GM23338 (cell line): ENCODE measurements at regions not wholly inside any gene's neighbourhood (a gene's known extent, or its start where the extent isn't known, plus 50 kb on each side); places are given as distances from the start of the nearest gene placed in this dataset.

Experiments used
- ATAC-seq: fragments of 200-7000 bp; cut with Tn5 transposase; 3 replicates; pipeline ENCODE4 v1.9.1; 2020
- DNase-seq: peaks from one replicate; pipeline ENCODE4 v3.0.0-alpha.2; 2015; ENCODE audit warnings: low spot score
- H2AFZ ChIP-seq: fragments of 200-600 bp; sonication (generic); 2 replicates; pipeline ENCODE4 v1.8.0; 2016; ENCODE audit warnings: antibody characterized with exemption, mild to moderate bottlenecking, moderate library complexity
- H3F3A ChIP-seq: fragments of 200-600 bp; sonication (generic); replicated peaks from 2 replicates; pipeline ENCODE4 v1.8.0; 2017; ENCODE audit warnings: antibody characterized with exemption, mixed run types, low read depth
- H3K27ac ChIP-seq: fragments of 200-600 bp; sonication (generic); 2 replicates; pipeline ENCODE4 v1.6.1; 2016; ENCODE audit warnings: low read depth
- H3K27me3 ChIP-seq: fragments of 200-600 bp; sonication (generic); 2 replicates; pipeline ENCODE4 v1.8.0; 2016; ENCODE audit warnings: mild to moderate bottlenecking, mixed run types, moderate library complexity; ENCODE audit not compliant: insufficient read depth
- H3K36me3 ChIP-seq: fragments of 200-600 bp; sonication (generic); 2 replicates; pipeline ENCODE4 v1.8.0; 2016; ENCODE audit warnings: mild to moderate bottlenecking; ENCODE audit not compliant: insufficient read depth
- H3K4me1 ChIP-seq: fragments of 200-600 bp; sonication (generic); 2 replicates; pipeline ENCODE4 v1.8.0; 2016; ENCODE audit warnings: mild to moderate bottlenecking, moderate library complexity; ENCODE audit not compliant: insufficient read depth
- H3K4me2 ChIP-seq: fragments of 200-600 bp; sonication (generic); 2 replicates; pipeline ENCODE4 v1.7.1; 2017; ENCODE audit warnings: mixed run types
- H3K4me3 ChIP-seq: fragments of 200-600 bp; sonication (generic); 2 replicates; pipeline ENCODE4 v1.6.1; 2016; ENCODE audit warnings: mixed run types
- H3K79me2 ChIP-seq: fragments of 200-600 bp; sonication (generic); replicated peaks from 2 replicates; pipeline ENCODE4 v1.8.0; 2017; ENCODE audit warnings: mild to moderate bottlenecking; ENCODE audit not compliant: insufficient read depth
- H3K9me2 ChIP-seq: fragments of 200-600 bp; sonication (generic); 2 replicates; pipeline ENCODE4 v1.8.0; 2017; ENCODE audit not compliant: insufficient read depth
- H4K20me1 ChIP-seq: fragments of 200-600 bp; sonication (generic); replicated peaks from 2 replicates; pipeline ENCODE4 v1.8.0; 2017; ENCODE audit warnings: mild to moderate bottlenecking; ENCODE audit not compliant: insufficient read depth
- H3K27ac Mint-ChIP-seq: 2 replicates; pipeline ENCODE4 v1.8.0; 2020; ENCODE audit warnings: inconsistent platforms, mild to moderate bottlenecking, moderate library complexity, mixed read lengths
- H3K27me3 Mint-ChIP-seq: 3 replicates; pipeline ENCODE4 v1.8.0; 2022; ENCODE audit warnings: low read depth, mild to moderate bottlenecking, moderate library complexity, mixed read lengths, inconsistent platforms; ENCODE audit not compliant: insufficient read depth, poor library complexity
- H3K36me3 Mint-ChIP-seq: 3 replicates; pipeline ENCODE4 v1.8.0; 2021; ENCODE audit warnings: low read depth, mild to moderate bottlenecking, inconsistent platforms, moderate library complexity, mixed read lengths
- H3K4me1 Mint-ChIP-seq: 3 replicates; pipeline ENCODE4 v1.8.0; 2020; ENCODE audit warnings: mild to moderate bottlenecking, inconsistent platforms, mixed read lengths
- H3K4me3 Mint-ChIP-seq: 3 replicates; pipeline ENCODE4 v1.8.0; 2021; ENCODE audit warnings: moderate library complexity, mild to moderate bottlenecking, inconsistent platforms, mixed read lengths
- H3K9me3 Mint-ChIP-seq: 3 replicates; pipeline ENCODE4 v1.8.0; 2020; ENCODE audit warnings: moderate library complexity, mild to moderate bottlenecking, inconsistent platforms, mixed read lengths
- ETS1 ChIP-seq: IDR thresholded peaks from 2 replicates; pipeline ENCODE4 v1.6.1; 2016; ENCODE audit warnings: antibody characterized with exemption
- POLR2AphosphoS5 ChIP-seq: IDR thresholded peaks from 2 replicates; pipeline ENCODE4 v1.6.1; 2016; ENCODE audit warnings: antibody characterized with exemption, low read depth
- REST ChIP-seq: IDR thresholded peaks from one replicate; pipeline ENCODE4 v1.6.1; 2018; ENCODE audit warnings: antibody characterized with exemption; ENCODE audit not compliant: unreplicated experiment
- ZNF114 ChIP-seq: fragments of 250-450 bp; sonication (Bioruptor Pico); IDR thresholded peaks from 2 replicates; pipeline ENCODE4 v1.5.0; 2020; ENCODE audit warnings: mild to moderate bottlenecking, moderate library complexity
- TF ChIP-seq, protein P1 (sequence below): fragments of 250-450 bp; sonication (Bioruptor Pico); IDR thresholded peaks from 2 replicates; pipeline ENCODE4 v1.5.0; 2020; ENCODE audit warnings: mild to moderate bottlenecking, moderate library complexity
- TF ChIP-seq, protein P2 (sequence below), 2 experiments: fragments of 200-600 bp in 1 of 2; sonication (generic) in 1 of 2; conservative IDR thresholded peaks; 2 replicates each; pipeline versions ENCODE4 v1.5.1 to v1.6.1; 2016 to 2017; ENCODE audit warnings: antibody characterized with exemption in 2 of 2, low read depth in 2 of 2, mild to moderate bottlenecking in 2 of 2, moderate library complexity in 1 of 2

- H3K27me3 ChIP-seq, result no peaks in the 10 kb centered on the region
- no peak overlapping the region for H2AFZ ChIP-seq
- no peaks in the 10 kb centered on the region for H3K4me1 ChIP-seq
- no peak overlapping the region for H3K4me2 ChIP-seq
- no peak overlapping the region for H3K4me3 Mint-ChIP-seq
- TF ChIP-seq, protein P1, sequence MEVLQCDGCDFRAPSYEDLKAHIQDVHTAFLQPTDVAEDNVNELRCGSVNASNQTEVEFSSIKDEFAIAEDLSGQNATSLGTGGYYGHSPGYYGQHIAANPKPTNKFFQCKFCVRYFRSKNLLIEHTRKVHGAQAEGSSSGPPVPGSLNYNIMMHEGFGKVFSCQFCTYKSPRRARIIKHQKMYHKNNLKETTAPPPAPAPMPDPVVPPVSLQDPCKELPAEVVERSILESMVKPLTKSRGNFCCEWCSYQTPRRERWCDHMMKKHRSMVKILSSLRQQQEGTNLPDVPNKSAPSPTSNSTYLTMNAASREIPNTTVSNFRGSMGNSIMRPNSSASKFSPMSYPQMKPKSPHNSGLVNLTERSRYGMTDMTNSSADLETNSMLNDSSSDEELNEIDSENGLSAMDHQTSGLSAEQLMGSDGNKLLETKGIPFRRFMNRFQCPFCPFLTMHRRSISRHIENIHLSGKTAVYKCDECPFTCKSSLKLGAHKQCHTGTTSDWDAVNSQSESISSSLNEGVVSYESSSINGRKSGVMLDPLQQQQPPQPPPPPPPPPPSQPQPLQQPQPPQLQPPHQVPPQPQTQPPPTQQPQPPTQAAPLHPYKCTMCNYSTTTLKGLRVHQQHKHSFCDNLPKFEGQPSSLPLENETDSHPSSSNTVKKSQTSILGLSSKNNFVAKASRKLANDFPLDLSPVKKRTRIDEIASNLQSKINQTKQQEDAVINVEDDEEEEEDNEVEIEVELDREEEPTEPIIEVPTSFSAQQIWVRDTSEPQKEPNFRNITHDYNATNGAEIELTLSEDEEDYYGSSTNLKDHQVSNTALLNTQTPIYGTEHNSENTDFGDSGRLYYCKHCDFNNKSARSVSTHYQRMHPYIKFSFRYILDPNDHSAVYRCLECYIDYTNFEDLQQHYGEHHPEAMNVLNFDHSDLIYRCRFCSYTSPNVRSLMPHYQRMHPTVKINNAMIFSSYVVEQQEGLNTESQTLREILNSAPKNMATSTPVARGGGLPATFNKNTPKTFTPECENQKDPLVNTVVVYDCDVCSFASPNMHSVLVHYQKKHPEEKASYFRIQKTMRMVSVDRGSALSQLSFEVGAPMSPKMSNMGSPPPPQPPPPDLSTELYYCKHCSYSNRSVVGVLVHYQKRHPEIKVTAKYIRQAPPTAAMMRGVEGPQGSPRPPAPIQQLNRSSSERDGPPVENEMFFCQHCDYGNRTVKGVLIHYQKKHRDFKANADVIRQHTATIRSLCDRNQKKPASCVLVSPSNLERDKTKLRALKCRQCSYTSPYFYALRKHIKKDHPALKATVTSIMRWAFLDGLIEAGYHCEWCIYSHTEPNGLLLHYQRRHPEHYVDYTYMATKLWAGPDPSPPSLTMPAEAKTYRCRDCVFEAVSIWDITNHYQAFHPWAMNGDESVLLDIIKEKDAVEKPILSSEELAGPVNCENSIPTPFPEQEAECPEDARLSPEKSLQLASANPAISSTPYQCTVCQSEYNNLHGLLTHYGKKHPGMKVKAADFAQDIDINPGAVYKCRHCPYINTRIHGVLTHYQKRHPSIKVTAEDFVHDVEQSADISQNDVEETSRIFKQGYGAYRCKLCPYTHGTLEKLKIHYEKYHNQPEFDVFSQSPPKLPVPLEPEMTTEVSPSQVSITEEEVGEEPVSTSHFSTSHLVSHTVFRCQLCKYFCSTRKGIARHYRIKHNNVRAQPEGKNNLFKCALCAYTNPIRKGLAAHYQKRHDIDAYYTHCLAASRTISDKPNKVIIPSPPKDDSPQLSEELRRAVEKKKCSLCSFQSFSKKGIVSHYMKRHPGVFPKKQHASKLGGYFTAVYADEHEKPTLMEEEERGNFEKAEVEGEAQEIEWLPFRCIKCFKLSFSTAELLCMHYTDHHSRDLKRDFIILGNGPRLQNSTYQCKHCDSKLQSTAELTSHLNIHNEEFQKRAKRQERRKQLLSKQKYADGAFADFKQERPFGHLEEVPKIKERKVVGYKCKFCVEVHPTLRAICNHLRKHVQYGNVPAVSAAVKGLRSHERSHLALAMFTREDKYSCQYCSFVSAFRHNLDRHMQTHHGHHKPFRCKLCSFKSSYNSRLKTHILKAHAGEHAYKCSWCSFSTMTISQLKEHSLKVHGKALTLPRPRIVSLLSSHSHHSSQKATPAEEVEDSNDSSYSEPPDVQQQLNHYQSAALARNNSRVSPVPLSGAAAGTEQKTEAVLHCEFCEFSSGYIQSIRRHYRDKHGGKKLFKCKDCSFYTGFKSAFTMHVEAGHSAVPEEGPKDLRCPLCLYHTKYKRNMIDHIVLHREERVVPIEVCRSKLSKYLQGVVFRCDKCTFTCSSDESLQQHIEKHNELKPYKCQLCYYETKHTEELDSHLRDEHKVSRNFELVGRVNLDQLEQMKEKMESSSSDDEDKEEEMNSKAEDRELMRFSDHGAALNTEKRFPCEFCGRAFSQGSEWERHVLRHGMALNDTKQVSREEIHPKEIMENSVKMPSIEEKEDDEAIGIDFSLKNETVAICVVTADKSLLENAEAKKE (CRISPR knock-in tag), result no peak
- TF ChIP-seq ETS1, result no peak
- no peak for TF ChIP-seq REST
- no peak for TF ChIP-seq POLR2AphosphoS5
- no peak for TF ChIP-seq ZNF114 (CRISPR knock-in tag)
- TF ChIP-seq, protein P2, sequence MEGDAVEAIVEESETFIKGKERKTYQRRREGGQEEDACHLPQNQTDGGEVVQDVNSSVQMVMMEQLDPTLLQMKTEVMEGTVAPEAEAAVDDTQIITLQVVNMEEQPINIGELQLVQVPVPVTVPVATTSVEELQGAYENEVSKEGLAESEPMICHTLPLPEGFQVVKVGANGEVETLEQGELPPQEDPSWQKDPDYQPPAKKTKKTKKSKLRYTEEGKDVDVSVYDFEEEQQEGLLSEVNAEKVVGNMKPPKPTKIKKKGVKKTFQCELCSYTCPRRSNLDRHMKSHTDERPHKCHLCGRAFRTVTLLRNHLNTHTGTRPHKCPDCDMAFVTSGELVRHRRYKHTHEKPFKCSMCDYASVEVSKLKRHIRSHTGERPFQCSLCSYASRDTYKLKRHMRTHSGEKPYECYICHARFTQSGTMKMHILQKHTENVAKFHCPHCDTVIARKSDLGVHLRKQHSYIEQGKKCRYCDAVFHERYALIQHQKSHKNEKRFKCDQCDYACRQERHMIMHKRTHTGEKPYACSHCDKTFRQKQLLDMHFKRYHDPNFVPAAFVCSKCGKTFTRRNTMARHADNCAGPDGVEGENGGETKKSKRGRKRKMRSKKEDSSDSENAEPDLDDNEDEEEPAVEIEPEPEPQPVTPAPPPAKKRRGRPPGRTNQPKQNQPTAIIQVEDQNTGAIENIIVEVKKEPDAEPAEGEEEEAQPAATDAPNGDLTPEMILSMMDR (conservative IDR thresholded peaks at IDR 0.05; ENCODE audit: low read depth in 2 of 2), result peak; percentile 29 to 30
- no peaks in the 10 kb centered on the region for H3K9me2 ChIP-seq
- ATAC-seq (no peak; the same call in 2 of the 3 replicates), DNase-seq (peak; percentile 16)
- no peak overlapping the region for H3K27ac ChIP-seq
- H3K36me3 Mint-ChIP-seq, result peaks cover 7% of the 10 kb centered on the region; the same call in 1 of the 3 replicates
- H3K4me3 ChIP-seq, result no peak overlapping the region
- H3K4me1 Mint-ChIP-seq, result no peaks in the 10 kb centered on the region
- no peaks in the 10 kb centered on the region for H3K36me3 ChIP-seq
- H3K79me2 ChIP-seq, result no peaks in the 10 kb centered on the region
- peaks cover 2% of the 10 kb centered on the region for H3K27me3 Mint-ChIP-seq
- no peak overlapping the region for H3K27ac Mint-ChIP-seq
- peaks cover 16% of the 10 kb centered on the region for H3K9me3 Mint-ChIP-seq
- H3F3A ChIP-seq, result no peaks in the 10 kb centered on the region
- H4K20me1 ChIP-seq, result no peaks in the 10 kb centered on the region
Measured at GRCh38 chr2:114025030-114025429, 135.1 kb downstream of the ACTR3 start.
